Tibial nerve (tissue), 4 donors: ENCODE measurements at regions not wholly inside any gene's neighbourhood (a gene's known extent, or its start where the extent isn't known, plus 50 kb on each side); places are given as distances from the start of the nearest gene placed in this dataset.

Experiments
- EP300 ChIP-seq, 2 donors: sonication (generic); formaldehyde crosslinking; IDR thresholded peaks; one replicate each; pipeline ENCODE4 v1.6.1; 2017; ENCODE audit warnings: antibody characterized with exemption in 2 of 2, mild to moderate bottlenecking in 1 of 2
- POLR2A ChIP-seq, 2 donors: fragments of 450-650 bp; IDR thresholded peaks; one replicate each; pipeline ENCODE4 v1.6.1; 2017; ENCODE audit warnings: antibody characterized with exemption in 2 of 2, mild to moderate bottlenecking in 2 of 2, moderate library complexity in 2 of 2
- TF ChIP-seq, protein P1 (sequence below), 5 experiments: fragments of 200-600 bp in 3 of 5; fragments of 450-650 bp in 2 of 5; sonication (generic) in 3 of 5; IDR thresholded peaks; one replicate each; pipeline ENCODE4 v1.5.1; 2016 to 2019; ENCODE audit warnings: antibody characterized with exemption in 5 of 5, mild to moderate bottlenecking in 3 of 5, moderate library complexity in 2 of 5

- TF ChIP-seq, protein P1, sequence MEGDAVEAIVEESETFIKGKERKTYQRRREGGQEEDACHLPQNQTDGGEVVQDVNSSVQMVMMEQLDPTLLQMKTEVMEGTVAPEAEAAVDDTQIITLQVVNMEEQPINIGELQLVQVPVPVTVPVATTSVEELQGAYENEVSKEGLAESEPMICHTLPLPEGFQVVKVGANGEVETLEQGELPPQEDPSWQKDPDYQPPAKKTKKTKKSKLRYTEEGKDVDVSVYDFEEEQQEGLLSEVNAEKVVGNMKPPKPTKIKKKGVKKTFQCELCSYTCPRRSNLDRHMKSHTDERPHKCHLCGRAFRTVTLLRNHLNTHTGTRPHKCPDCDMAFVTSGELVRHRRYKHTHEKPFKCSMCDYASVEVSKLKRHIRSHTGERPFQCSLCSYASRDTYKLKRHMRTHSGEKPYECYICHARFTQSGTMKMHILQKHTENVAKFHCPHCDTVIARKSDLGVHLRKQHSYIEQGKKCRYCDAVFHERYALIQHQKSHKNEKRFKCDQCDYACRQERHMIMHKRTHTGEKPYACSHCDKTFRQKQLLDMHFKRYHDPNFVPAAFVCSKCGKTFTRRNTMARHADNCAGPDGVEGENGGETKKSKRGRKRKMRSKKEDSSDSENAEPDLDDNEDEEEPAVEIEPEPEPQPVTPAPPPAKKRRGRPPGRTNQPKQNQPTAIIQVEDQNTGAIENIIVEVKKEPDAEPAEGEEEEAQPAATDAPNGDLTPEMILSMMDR (IDR thresholded peaks at IDR 0.05) = no peak
- TF ChIP-seq POLR2A (IDR thresholded peaks at IDR 0.05) (no peak), EP300 (IDR thresholded peaks at IDR 0.05) (no peak)
Observed at GRCh38 chr3:177367788-177368187, 170.5 kb upstream of the TBL1XR1 start.
